ENCODE measurements at regions not wholly inside any gene's neighbourhood (a gene's known extent, or its start where the extent isn't known, plus 50 kb on each side); places are given as distances from the start of the nearest gene placed in this dataset.
"Not testable (repeated sequence)": the region's sequence is repeated elsewhere in the genome, so short reads cannot be mapped to it uniquely, and the experiment has no call there.

DNA sequence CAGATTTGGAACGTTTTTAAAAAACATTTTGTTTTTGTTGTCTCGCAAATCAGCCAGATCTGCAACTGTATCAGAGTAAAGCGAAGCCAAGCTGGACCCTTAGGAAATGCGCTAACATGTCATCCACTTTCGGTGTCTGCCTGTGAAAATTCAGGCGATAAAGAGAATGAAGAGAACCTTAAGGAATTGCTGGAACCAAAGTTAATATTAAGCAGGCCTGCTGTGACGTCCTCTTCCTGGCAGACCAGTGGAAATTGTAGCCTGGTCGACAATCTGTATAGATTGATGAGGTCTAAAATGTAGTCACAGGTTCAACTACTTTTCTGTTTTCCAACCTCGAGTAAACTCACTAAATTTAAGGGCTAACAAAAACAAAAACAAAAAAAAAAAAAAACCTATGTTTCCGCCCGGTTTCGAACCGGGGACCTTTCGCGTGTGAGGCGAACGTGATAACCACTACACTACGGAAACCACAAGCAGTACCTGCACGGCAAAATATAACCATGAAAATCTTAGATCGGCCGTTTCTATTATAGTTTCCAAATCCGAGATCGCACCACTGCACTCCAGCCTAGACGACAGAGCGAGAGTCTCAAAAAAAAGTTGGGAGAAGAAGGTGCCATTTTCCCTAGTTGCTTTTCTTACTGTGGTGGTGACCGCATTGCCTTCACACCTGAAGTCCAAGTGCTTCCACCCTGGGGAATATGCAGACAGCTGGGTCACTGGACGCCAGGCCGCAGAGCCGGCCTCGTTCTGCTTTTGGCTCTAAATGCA lies 70.2 kb upstream of the FCGR1A start:
- H3K4me3 ChIP-seq; DNase-seq; H3K4me1 ChIP-seq; H3K36me3 ChIP-seq; intact Hi-C loops (cut with DNase I); H3K9me3 ChIP-seq; H3K27me3 ChIP-seq; H3K27ac ChIP-seq: not testable (repeated sequence)
- WGBS, 2 donors: 31 to 56% methylated on average over 24 of the region's 30 CpGs

- H3K4me1 ChIP-seq; H3K36me3 ChIP-seq; H3K27ac ChIP-seq; H3K27me3 ChIP-seq; H3K9me3 ChIP-seq; DNase-seq; intact Hi-C loops (cut with DNase I); H3K4me3 ChIP-seq: not testable (repeated sequence)
- 60 to 64% methylated on average over 2 to 3 of the region's 6 CpGs for WGBS, 2 donors
Observed at GRCh38 chr1:149713513-149713912, 69.0 kb upstream of the FCGR1A start.

GRCh38 chr1:149713952-149714351 lies 68.5 kb upstream of the FCGR1A start:
- H3K9me3 ChIP-seq; H3K4me3 ChIP-seq; DNase-seq; H3K4me1 ChIP-seq; intact Hi-C loops (cut with DNase I); H3K27ac ChIP-seq; H3K36me3 ChIP-seq; H3K27me3 ChIP-seq: not testable (repeated sequence)
- WGBS, 2 donors: 65 to 73% methylated on average over 1 of the region's 4 CpGs

GRCh38 chr1:149724618-149725302 lies 57.7 kb upstream of the FCGR1A start:
- H3K27me3 ChIP-seq; H3K27ac ChIP-seq; H3K4me1 ChIP-seq; H3K36me3 ChIP-seq; DNase-seq; H3K4me3 ChIP-seq; H3K9me3 ChIP-seq; intact Hi-C loops (cut with DNase I): not testable (repeated sequence)
- WGBS, 2 donors: no CpG with 5 or more reads among the region's 3 CpGs

DNA sequence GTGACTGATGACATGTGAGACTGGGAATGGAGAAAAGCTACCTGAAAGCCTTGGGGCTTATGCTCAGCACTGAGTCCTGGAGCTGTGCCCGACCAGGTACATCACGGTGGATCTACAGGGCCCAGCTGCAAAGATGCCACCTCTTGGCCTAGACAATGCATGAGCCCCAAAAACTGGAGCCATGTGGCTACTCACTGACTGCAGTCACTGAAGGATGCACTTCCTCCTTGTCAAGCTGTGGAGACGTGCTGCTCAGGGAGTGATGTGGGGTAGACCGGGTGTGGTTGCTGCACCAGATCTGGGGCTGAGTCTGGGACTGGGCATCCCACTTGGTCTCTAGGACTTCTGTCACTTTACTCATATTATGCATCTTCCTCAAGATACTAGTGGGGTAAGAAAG lies 55.8 kb upstream of the FCGR1A start:
- DNase-seq; H3K9me3 ChIP-seq; intact Hi-C loops (cut with DNase I); H3K4me3 ChIP-seq; H3K4me1 ChIP-seq; H3K27me3 ChIP-seq; H3K36me3 ChIP-seq; H3K27ac ChIP-seq: not testable (repeated sequence)
- WGBS, 2 donors: 76 to 77% methylated on average over 4 of the region's 4 CpGs

DNA sequence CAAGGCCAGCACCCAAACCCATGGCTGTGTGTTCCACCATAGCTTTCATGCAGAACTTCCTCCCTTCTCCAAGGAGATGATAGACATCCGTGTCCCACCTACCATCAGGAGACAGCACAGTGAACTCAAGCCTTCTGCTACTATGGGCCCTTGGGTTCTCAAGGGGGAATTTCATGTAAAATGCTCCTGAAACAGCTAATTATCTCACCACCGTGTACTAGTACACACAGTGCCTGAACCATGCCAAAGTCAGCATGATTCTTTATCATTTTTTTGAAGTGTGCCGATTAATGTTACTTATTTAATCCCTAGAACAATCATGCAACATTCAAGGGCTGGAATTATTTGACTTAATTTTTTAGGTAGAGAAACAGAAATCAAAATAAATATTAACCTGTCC lies 53.9 kb upstream of the FCGR1A start:
- H3K4me3 ChIP-seq; H3K4me1 ChIP-seq; H3K27me3 ChIP-seq; H3K9me3 ChIP-seq; H3K36me3 ChIP-seq; H3K27ac ChIP-seq; intact Hi-C loops (cut with DNase I); DNase-seq: not testable (repeated sequence)
- WGBS, 2 donors: no CpG with 5 or more reads among the region's 3 CpGs

Small RNA genes in the stretch of these regions (small RNA-seq; reads per million reads assigned to genes)
- gene RF00003: 0 reads per million in 3 donors
- 0 reads per million in 3 donors for gene RNU1-68P

All from sigmoid colon (tissue), 6 donors.